ENCODE measurements at regions not wholly inside any gene's neighbourhood (a gene's known extent, or its start where the extent isn't known, plus 50 kb on each side); places are given as distances from the start of the nearest gene placed in this dataset.

GRCh38 chr3:10738688-10739372 lies 77.2 kb upstream of the SLC6A11 start:
- Histone ChIP-seq H3K36me3 (ENCODE audit: control insufficient read depth, insufficient read depth, low read length) (no peaks in the 10 kb centered on the region), H3K9me3 (ENCODE audit: control insufficient read depth, insufficient read depth, low read length) (peaks cover 3% of the 10 kb centered on the region; the same call in 1 of the 2 replicates), H3K27ac (ENCODE audit: low read depth, low read length) (no peak overlapping the region), H3K4me3 (ENCODE audit: low read depth, low read length) (peak overlapping the region; percentile 56), H3K27me3 (ENCODE audit: control insufficient read depth, insufficient read depth, low read length) (peaks cover 13% of the 10 kb centered on the region), H3K9ac (ENCODE audit: low read depth, low read length) (peak overlapping the region; percentile 2; the same call in 1 of the 2 replicates), H3K4me1 (ENCODE audit: control insufficient read depth, insufficient read depth, low read length) (no peaks in the 10 kb centered on the region)

GRCh38 chr3:10740954-10741353 lies 75.1 kb upstream of the SLC6A11 start:
- H3K9ac ChIP-seq (ENCODE audit: low read depth, low read length): no peak overlapping the region
- H3K9me3 ChIP-seq (ENCODE audit: control insufficient read depth, insufficient read depth, low read length): no peaks in the 10 kb centered on the region
- H3K4me1 ChIP-seq (ENCODE audit: control insufficient read depth, insufficient read depth, low read length): no peaks in the 10 kb centered on the region
- peaks cover 13% of the 10 kb centered on the region for H3K27me3 ChIP-seq (ENCODE audit: control insufficient read depth, insufficient read depth, low read length)
- H3K27ac ChIP-seq (ENCODE audit: low read depth, low read length): no peak overlapping the region
- no peaks in the 10 kb centered on the region for H3K36me3 ChIP-seq (ENCODE audit: control insufficient read depth, insufficient read depth, low read length)
- H3K4me3 ChIP-seq (ENCODE audit: low read depth, low read length): no peak overlapping the region

GRCh38 chr3:10741891-10742671 lies 73.9 kb upstream of the SLC6A11 start:
- Histone ChIP-seq H3K4me3 (ENCODE audit: low read depth, low read length) (no peak overlapping the region), H3K9ac (ENCODE audit: low read depth, low read length) (no peak overlapping the region), H3K27ac (ENCODE audit: low read depth, low read length) (no peak overlapping the region), H3K9me3 (ENCODE audit: control insufficient read depth, insufficient read depth, low read length) (no peaks in the 10 kb centered on the region), H3K27me3 (ENCODE audit: control insufficient read depth, insufficient read depth, low read length) (peaks cover 13% of the 10 kb centered on the region), H3K4me1 (ENCODE audit: control insufficient read depth, insufficient read depth, low read length) (no peaks in the 10 kb centered on the region), H3K36me3 (ENCODE audit: control insufficient read depth, insufficient read depth, low read length) (no peaks in the 10 kb centered on the region)

GRCh38 chr3:10743366-10744097 lies 72.5 kb upstream of the SLC6A11 start:
- Histone ChIP-seq H3K4me1 (ENCODE audit: control insufficient read depth, insufficient read depth, low read length) (no peaks in the 10 kb centered on the region), H3K27ac (ENCODE audit: low read depth, low read length) (no peak overlapping the region)

GRCh38 chr3:10744098-10744465 lies 71.9 kb upstream of the SLC6A11 start:
- Histone ChIP-seq H3K9me3 (ENCODE audit: control insufficient read depth, insufficient read depth, low read length) (no peaks in the 10 kb centered on the region), H3K4me3 (ENCODE audit: low read depth, low read length) (no peak overlapping the region), H3K27ac (ENCODE audit: low read depth, low read length) (no peak overlapping the region), H3K36me3 (ENCODE audit: control insufficient read depth, insufficient read depth, low read length) (no peaks in the 10 kb centered on the region), H3K4me1 (ENCODE audit: control insufficient read depth, insufficient read depth, low read length) (no peaks in the 10 kb centered on the region), H3K27me3 (ENCODE audit: control insufficient read depth, insufficient read depth, low read length) (peaks cover 15% of the 10 kb centered on the region), H3K9ac (ENCODE audit: low read depth, low read length) (no peak overlapping the region)

More at GRCh38 chr3:10743366-10744097, 72.5 kb upstream of the SLC6A11 start:
- Histone ChIP-seq H3K9me3 (ENCODE audit: control insufficient read depth, insufficient read depth, low read length) (no peaks in the 10 kb centered on the region), H3K36me3 (ENCODE audit: control insufficient read depth, insufficient read depth, low read length) (no peaks in the 10 kb centered on the region), H3K9ac (ENCODE audit: low read depth, low read length) (no peak overlapping the region), H3K27me3 (ENCODE audit: control insufficient read depth, insufficient read depth, low read length) (peaks cover 12% of the 10 kb centered on the region), H3K4me3 (ENCODE audit: low read depth, low read length) (no peak overlapping the region)

GRCh38 chr3:10745392-10745791 lies 70.6 kb upstream of the SLC6A11 start:
- H3K9ac ChIP-seq (ENCODE audit: low read depth, low read length): no peak overlapping the region
- H3K27ac ChIP-seq (ENCODE audit: low read depth, low read length): no peak overlapping the region
- H3K36me3 ChIP-seq (ENCODE audit: control insufficient read depth, insufficient read depth, low read length): no peaks in the 10 kb centered on the region
- no peaks in the 10 kb centered on the region for H3K9me3 ChIP-seq (ENCODE audit: control insufficient read depth, insufficient read depth, low read length)
- peaks cover 9% of the 10 kb centered on the region for H3K27me3 ChIP-seq (ENCODE audit: control insufficient read depth, insufficient read depth, low read length)
- no peaks in the 10 kb centered on the region for H3K4me1 ChIP-seq (ENCODE audit: control insufficient read depth, insufficient read depth, low read length)
- H3K4me3 ChIP-seq (ENCODE audit: low read depth, low read length): no peak overlapping the region

GRCh38 chr3:10746001-10746400 lies 70.0 kb upstream of the SLC6A11 start:
- no peak overlapping the region for H3K9ac ChIP-seq (ENCODE audit: low read depth, low read length)
- no peak overlapping the region for H3K4me3 ChIP-seq (ENCODE audit: low read depth, low read length)
- no peaks in the 10 kb centered on the region for H3K4me1 ChIP-seq (ENCODE audit: control insufficient read depth, insufficient read depth, low read length)
- no peak overlapping the region for H3K27ac ChIP-seq (ENCODE audit: low read depth, low read length)
- no peaks in the 10 kb centered on the region for H3K36me3 ChIP-seq (ENCODE audit: control insufficient read depth, insufficient read depth, low read length)
- no peaks in the 10 kb centered on the region for H3K9me3 ChIP-seq (ENCODE audit: control insufficient read depth, insufficient read depth, low read length)
- H3K27me3 ChIP-seq (ENCODE audit: control insufficient read depth, insufficient read depth, low read length): peaks cover 13% of the 10 kb centered on the region

GRCh38 chr3:10746684-10747083 lies 69.3 kb upstream of the SLC6A11 start:
- Histone ChIP-seq H3K27ac (ENCODE audit: low read depth, low read length) (no peak overlapping the region), H3K9me3 (ENCODE audit: control insufficient read depth, insufficient read depth, low read length) (no peaks in the 10 kb centered on the region), H3K4me1 (ENCODE audit: control insufficient read depth, insufficient read depth, low read length) (no peaks in the 10 kb centered on the region), H3K36me3 (ENCODE audit: control insufficient read depth, insufficient read depth, low read length) (no peaks in the 10 kb centered on the region), H3K9ac (ENCODE audit: low read depth, low read length) (no peak overlapping the region), H3K4me3 (ENCODE audit: low read depth, low read length) (no peak overlapping the region), H3K27me3 (ENCODE audit: control insufficient read depth, insufficient read depth, low read length) (peaks cover 13% of the 10 kb centered on the region)

- Histone ChIP-seq H3K4me1 (ENCODE audit: control insufficient read depth, insufficient read depth, low read length) (no peaks in the 10 kb centered on the region), H3K4me3 (ENCODE audit: low read depth, low read length) (no peak overlapping the region), H3K27me3 (ENCODE audit: control insufficient read depth, insufficient read depth, low read length) (peaks cover 13% of the 10 kb centered on the region), H3K27ac (ENCODE audit: low read depth, low read length) (no peak overlapping the region), H3K36me3 (ENCODE audit: control insufficient read depth, insufficient read depth, low read length) (no peaks in the 10 kb centered on the region), H3K9ac (ENCODE audit: low read depth, low read length) (no peak overlapping the region), H3K9me3 (ENCODE audit: control insufficient read depth, insufficient read depth, low read length) (no peaks in the 10 kb centered on the region)
Measured at GRCh38 chr3:10747341-10747740, 68.7 kb upstream of the SLC6A11 start.

- H3K4me3 ChIP-seq (ENCODE audit: low read depth, low read length): no peak overlapping the region
- no peak overlapping the region for H3K9ac ChIP-seq (ENCODE audit: low read depth, low read length)
- H3K27me3 ChIP-seq (ENCODE audit: control insufficient read depth, insufficient read depth, low read length): peaks cover 13% of the 10 kb centered on the region
- no peaks in the 10 kb centered on the region for H3K9me3 ChIP-seq (ENCODE audit: control insufficient read depth, insufficient read depth, low read length)
- no peaks in the 10 kb centered on the region for H3K4me1 ChIP-seq (ENCODE audit: control insufficient read depth, insufficient read depth, low read length)
- no peaks in the 10 kb centered on the region for H3K36me3 ChIP-seq (ENCODE audit: control insufficient read depth, insufficient read depth, low read length)
- H3K27ac ChIP-seq (ENCODE audit: low read depth, low read length): no peak overlapping the region
Measured at GRCh38 chr3:10748040-10748439, 68.0 kb upstream of the SLC6A11 start.

- no peaks in the 10 kb centered on the region for H3K4me1 ChIP-seq (ENCODE audit: control insufficient read depth, insufficient read depth, low read length)
- H3K4me3 ChIP-seq (ENCODE audit: low read depth, low read length): no peak overlapping the region
- no peaks in the 10 kb centered on the region for H3K9me3 ChIP-seq (ENCODE audit: control insufficient read depth, insufficient read depth, low read length)
- H3K9ac ChIP-seq (ENCODE audit: low read depth, low read length): no peak overlapping the region
- H3K27me3 ChIP-seq (ENCODE audit: control insufficient read depth, insufficient read depth, low read length): peaks cover 10% of the 10 kb centered on the region
- no peak overlapping the region for H3K27ac ChIP-seq (ENCODE audit: low read depth, low read length)
- no peaks in the 10 kb centered on the region for H3K36me3 ChIP-seq (ENCODE audit: control insufficient read depth, insufficient read depth, low read length)
Measured at GRCh38 chr3:10753964-10754363, 62.1 kb upstream of the SLC6A11 start.

Data from HUES48 (cell line).